MCF 10A (cell line): ENCODE measurements at regions not wholly inside any gene's neighbourhood (a gene's known extent, or its start where the extent isn't known, plus 50 kb on each side); places are given as distances from the start of the nearest gene placed in this dataset.
"Not testable (repeated sequence)": the region's sequence is repeated elsewhere in the genome, so short reads cannot be mapped to it uniquely, and the experiment has no call there.

Source experiments
- BruUV-seq: library from RNA; stranded (reverse); fragments of 400-500 nt; replicated peaks from 2 replicates; lab custom pipeline; 2021; lab: Mats Ljungman, UMichigan
- CTCF ChIA-PET: fragments of 300-600 bp; sonication (Branson Sonifier 250); formaldehyde crosslinking; extraction: SDS; loops from one replicate; lab custom pipeline; 2021; ENCODE audit warnings: antibody characterized with exemption, inconsistent platforms; lab: Yijun Ruan, JAX
- POLR2A ChIA-PET: fragments of 300-600, 350-650 bp; sonication (Branson Sonifier 250); formaldehyde crosslinking; extraction: SDS; loops from one replicate; lab custom pipeline; 2020; ENCODE audit warnings: antibody characterized with exemption, inconsistent platforms; lab: Yijun Ruan, JAX
- DNase-seq: peaks from one replicate; pipeline ENCODE4 v3.0.0-alpha.2; 2018; ENCODE audit not compliant: unreplicated experiment
- H3K27ac Mint-ChIP-seq: one replicate; pipeline ENCODE4 v1.8.0; 2022; ENCODE audit warnings: mild to moderate bottlenecking, low read depth, mixed read lengths; ENCODE audit not compliant: unreplicated experiment
- H3K27me3 Mint-ChIP-seq: one replicate; pipeline ENCODE4 v1.8.0; 2022; ENCODE audit warnings: mixed read lengths; ENCODE audit not compliant: insufficient read depth, unreplicated experiment
- H3K36me3 Mint-ChIP-seq: one replicate; pipeline ENCODE4 v1.8.0; 2022; ENCODE audit warnings: mild to moderate bottlenecking, moderate library complexity, mixed read lengths; ENCODE audit not compliant: insufficient read depth, unreplicated experiment
- H3K4me1 Mint-ChIP-seq: one replicate; pipeline ENCODE4 v1.8.0; 2022; ENCODE audit warnings: mixed read lengths; ENCODE audit not compliant: insufficient read depth, unreplicated experiment
- H3K4me3 Mint-ChIP-seq: one replicate; pipeline ENCODE4 v1.8.0; 2022; ENCODE audit warnings: mild to moderate bottlenecking, moderate library complexity, mixed read lengths; ENCODE audit not compliant: unreplicated experiment
- H3K9me3 Mint-ChIP-seq: one replicate; pipeline ENCODE4 v1.8.0; 2022; ENCODE audit warnings: mixed read lengths; ENCODE audit not compliant: unreplicated experiment
- intact Hi-C: fragments of 100-400 bp; cut with micrococcal nuclease; formaldehyde crosslinking; loops from 2 replicates; pipeline ENCODE4 v1.14.1; 2022
- TF ChIP-seq, protein P1 (sequence below): fragments of 200-600 bp; IDR thresholded peaks from one replicate; pipeline ENCODE4 v1.8.0; 2022; ENCODE audit warnings: antibody characterized with exemption, mild to moderate bottlenecking; ENCODE audit not compliant: unreplicated experiment

DNA sequence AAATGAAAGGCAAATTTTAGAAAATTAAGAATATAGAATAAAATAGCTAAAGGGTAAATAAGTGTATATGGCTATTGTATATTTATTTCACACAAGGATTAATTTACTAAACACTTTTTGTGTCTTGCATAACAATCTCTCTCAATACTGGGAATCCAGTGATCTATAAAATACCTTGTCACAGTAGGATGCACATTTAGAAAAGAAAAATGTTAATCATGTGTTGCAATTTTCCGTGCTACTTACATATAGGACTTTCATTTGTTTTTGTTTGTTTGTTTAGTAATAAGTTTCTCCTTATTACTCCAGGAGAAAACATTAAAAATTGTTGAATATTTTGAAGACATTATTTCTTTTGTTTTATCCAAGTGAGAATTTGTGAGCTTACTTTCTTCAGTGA is 1533.3 kb downstream of the SLITRK5 start:
- Mint-ChIP-seq H3K4me1 (no peaks in the 10 kb centered on the region), H3K4me3 (no peak overlapping the region), H3K36me3 (no peaks in the 10 kb centered on the region), H3K27me3 (no peaks in the 10 kb centered on the region), H3K9me3 (no peaks in the 10 kb centered on the region), H3K27ac (no peak overlapping the region)
- no TSS peak for BruUV-seq
- DNase-seq: no peak
- POLR2A ChIA-PET: no interaction called here
- TF ChIP-seq, protein P1, sequence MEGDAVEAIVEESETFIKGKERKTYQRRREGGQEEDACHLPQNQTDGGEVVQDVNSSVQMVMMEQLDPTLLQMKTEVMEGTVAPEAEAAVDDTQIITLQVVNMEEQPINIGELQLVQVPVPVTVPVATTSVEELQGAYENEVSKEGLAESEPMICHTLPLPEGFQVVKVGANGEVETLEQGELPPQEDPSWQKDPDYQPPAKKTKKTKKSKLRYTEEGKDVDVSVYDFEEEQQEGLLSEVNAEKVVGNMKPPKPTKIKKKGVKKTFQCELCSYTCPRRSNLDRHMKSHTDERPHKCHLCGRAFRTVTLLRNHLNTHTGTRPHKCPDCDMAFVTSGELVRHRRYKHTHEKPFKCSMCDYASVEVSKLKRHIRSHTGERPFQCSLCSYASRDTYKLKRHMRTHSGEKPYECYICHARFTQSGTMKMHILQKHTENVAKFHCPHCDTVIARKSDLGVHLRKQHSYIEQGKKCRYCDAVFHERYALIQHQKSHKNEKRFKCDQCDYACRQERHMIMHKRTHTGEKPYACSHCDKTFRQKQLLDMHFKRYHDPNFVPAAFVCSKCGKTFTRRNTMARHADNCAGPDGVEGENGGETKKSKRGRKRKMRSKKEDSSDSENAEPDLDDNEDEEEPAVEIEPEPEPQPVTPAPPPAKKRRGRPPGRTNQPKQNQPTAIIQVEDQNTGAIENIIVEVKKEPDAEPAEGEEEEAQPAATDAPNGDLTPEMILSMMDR: no peak
- intact Hi-C loops: no loop called here
- CTCF ChIA-PET: no interaction called here

DNA sequence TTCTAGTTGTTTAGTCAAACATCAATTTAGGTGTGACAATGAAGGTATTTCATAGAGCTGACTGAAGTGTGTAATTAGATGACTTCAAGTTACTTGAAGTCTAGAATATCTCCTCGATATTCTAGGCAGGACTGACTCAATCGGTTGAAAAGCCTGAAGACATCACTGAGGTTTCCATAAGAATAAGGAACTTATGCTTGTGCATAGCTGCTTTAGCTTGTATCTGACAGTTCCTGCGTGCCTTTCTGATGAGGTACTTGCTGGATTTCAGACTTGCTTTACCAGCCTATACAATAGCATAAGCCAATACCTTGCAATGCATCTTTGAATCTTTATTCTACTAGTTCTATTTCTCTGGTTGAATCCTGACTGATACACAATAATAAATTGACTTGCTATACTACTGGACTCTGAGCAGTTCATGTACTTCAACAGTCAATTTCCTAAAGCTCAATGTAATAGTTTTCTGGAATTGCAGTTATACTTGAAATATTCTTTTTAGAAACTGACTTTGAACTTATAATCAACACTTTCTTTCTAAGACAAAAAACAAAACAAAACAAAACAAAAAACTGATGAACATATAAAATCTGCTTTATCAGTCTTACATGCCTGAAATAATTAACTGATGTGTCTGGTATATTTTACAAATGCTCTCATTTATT is 1534.8 kb downstream of the SLITRK5 start:
- CTCF ChIA-PET: no interaction called here

DNA sequence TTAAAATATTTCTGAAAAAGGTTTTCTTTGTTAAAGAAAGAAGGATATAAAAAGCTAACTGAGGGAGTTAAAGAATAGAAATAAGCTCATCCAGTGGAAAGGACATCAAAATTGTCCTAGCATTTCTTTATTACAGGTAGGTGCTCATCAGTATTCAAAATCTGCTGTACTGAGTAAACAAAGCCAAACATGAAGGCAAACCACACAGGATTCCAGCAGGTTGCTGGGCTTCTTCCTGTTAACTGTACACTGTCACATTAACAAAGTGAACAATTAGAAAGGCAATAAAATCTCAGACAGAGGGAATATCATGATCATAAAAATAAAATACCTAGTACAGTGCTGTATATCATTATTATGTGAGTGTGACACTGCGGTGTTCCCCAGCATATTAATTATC is 1541.0 kb downstream of the SLITRK5 start:
- CTCF ChIA-PET: interaction anchor here (0.7 kb wide), 1 partner anchor 8 kb away, joined by 3 read pairs; no protein-coding TSS in a partner anchor
- Mint-ChIP-seq H3K27ac (no peak overlapping the region), H3K4me1 (no peaks in the 10 kb centered on the region), H3K36me3 (no peaks in the 10 kb centered on the region), H3K9me3 (no peaks in the 10 kb centered on the region), H3K27me3 (no peaks in the 10 kb centered on the region), H3K4me3 (no peak overlapping the region)
- BruUV-seq: no TSS peak
- DNase-seq: no peak
- POLR2A ChIA-PET: no interaction called here
- intact Hi-C loops: no loop called here
- TF ChIP-seq, protein P1: no peak

More for the DNA sequence above, 1534.8 kb downstream of the SLITRK5 start:
- H3K4me3 Mint-ChIP-seq: no peak overlapping the region
- H3K36me3 Mint-ChIP-seq: no peaks in the 10 kb centered on the region
- DNase-seq: no peak
- H3K9me3 Mint-ChIP-seq: no peaks in the 10 kb centered on the region
- intact Hi-C loops: no loop called here
- no TSS peak for BruUV-seq
- POLR2A ChIA-PET: no interaction called here
- H3K4me1 Mint-ChIP-seq: no peaks in the 10 kb centered on the region
- TF ChIP-seq, protein P1: no peak
- no peaks in the 10 kb centered on the region for H3K27me3 Mint-ChIP-seq
- no peak overlapping the region for H3K27ac Mint-ChIP-seq

DNA sequence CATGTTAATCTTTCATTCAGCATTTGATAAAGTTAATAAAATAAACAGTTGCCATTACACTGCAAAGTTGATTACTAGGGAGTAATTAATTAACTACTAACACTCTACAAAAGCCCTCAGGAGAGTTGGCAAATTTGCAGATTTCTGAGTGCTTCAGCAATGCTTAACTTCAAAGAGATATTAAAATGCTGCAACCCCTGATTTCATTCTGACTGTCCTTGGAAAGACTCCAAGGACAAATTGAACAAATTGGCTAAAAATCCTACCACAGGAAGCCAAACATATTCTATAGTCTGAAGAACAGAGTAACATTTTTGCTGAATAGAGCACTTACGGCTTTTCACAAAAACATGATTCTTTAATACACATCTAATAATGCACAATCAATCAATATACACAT is 1543.0 kb downstream of the SLITRK5 start:
- intact Hi-C loops: no loop called here
- DNase-seq: no peak
- no peaks in the 10 kb centered on the region for H3K36me3 Mint-ChIP-seq
- H3K4me3 Mint-ChIP-seq: no peak overlapping the region
- H3K27ac Mint-ChIP-seq: no peak overlapping the region
- no peaks in the 10 kb centered on the region for H3K27me3 Mint-ChIP-seq
- H3K9me3 Mint-ChIP-seq: no peaks in the 10 kb centered on the region
- CTCF ChIA-PET: interaction anchor here (1.1 kb wide), 1 partner anchor 9 kb away, joined by 3 read pairs; no protein-coding TSS in a partner anchor
- BruUV-seq: no TSS peak
- TF ChIP-seq, protein P1: no peak
- no peaks in the 10 kb centered on the region for H3K4me1 Mint-ChIP-seq
- POLR2A ChIA-PET: no interaction called here

DNA sequence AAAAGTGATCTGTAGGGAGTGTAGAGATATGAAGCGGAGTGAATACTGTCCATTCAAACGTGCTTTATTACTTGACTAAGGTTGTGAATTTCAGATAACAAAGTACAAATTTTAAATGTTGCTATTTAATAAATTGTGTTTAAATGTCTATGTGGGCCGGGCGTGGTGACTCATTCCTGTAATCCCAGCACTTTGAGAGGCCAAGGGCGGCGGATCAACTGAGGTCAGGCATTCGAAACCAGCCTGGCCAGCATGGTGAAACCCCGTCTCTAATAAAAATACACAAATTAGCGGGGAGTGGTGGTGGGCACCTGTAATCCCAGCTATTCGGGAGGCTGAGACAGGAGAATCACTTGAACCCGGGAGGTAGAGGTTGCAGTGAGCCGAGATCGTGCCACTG is 1544.1 kb downstream of the SLITRK5 start:
- H3K36me3 Mint-ChIP-seq, H3K27ac Mint-ChIP-seq, BruUV-seq, H3K9me3 Mint-ChIP-seq, H3K4me3 Mint-ChIP-seq, H3K27me3 Mint-ChIP-seq, intact Hi-C loops, H3K4me1 Mint-ChIP-seq, DNase-seq, POLR2A ChIA-PET: not testable (repeated sequence)
- CTCF ChIA-PET: interaction anchor here (1.1 kb wide), 1 partner anchor 8 kb away, joined by 3 read pairs; no protein-coding TSS in a partner anchor
